ENCODE measurements at regions not wholly inside any gene's neighbourhood (a gene's known extent, or its start where the extent isn't known, plus 50 kb on each side); places are given as distances from the start of the nearest gene placed in this dataset.

- no peaks in the 10 kb centered on the region for H3K9me3 ChIP-seq (ENCODE audit: control insufficient read depth, insufficient read depth, low read depth, low read length)
- ChIA-PET POLR2A (no interaction called here), CTCF (no interaction called here)
- ATAC-seq = no peak
- TF ChIP-seq, protein P1, sequence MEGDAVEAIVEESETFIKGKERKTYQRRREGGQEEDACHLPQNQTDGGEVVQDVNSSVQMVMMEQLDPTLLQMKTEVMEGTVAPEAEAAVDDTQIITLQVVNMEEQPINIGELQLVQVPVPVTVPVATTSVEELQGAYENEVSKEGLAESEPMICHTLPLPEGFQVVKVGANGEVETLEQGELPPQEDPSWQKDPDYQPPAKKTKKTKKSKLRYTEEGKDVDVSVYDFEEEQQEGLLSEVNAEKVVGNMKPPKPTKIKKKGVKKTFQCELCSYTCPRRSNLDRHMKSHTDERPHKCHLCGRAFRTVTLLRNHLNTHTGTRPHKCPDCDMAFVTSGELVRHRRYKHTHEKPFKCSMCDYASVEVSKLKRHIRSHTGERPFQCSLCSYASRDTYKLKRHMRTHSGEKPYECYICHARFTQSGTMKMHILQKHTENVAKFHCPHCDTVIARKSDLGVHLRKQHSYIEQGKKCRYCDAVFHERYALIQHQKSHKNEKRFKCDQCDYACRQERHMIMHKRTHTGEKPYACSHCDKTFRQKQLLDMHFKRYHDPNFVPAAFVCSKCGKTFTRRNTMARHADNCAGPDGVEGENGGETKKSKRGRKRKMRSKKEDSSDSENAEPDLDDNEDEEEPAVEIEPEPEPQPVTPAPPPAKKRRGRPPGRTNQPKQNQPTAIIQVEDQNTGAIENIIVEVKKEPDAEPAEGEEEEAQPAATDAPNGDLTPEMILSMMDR (IDR thresholded peaks at IDR 0.05) = no peak
- no peak for TF ChIP-seq POLR2AphosphoS5 (IDR thresholded peaks at IDR 0.05; ENCODE audit: low read depth, low read length)
- TF ChIP-seq SIN3A (IDR thresholded peaks at IDR 0.05; ENCODE audit: borderline replicate concordance, insufficient read depth, low read depth, low read length) = no peak
- no peak for TF ChIP-seq TCF7L2 (IDR thresholded peaks at IDR 0.05; ENCODE audit: low read depth, low read length)
- TF ChIP-seq, protein P2, sequence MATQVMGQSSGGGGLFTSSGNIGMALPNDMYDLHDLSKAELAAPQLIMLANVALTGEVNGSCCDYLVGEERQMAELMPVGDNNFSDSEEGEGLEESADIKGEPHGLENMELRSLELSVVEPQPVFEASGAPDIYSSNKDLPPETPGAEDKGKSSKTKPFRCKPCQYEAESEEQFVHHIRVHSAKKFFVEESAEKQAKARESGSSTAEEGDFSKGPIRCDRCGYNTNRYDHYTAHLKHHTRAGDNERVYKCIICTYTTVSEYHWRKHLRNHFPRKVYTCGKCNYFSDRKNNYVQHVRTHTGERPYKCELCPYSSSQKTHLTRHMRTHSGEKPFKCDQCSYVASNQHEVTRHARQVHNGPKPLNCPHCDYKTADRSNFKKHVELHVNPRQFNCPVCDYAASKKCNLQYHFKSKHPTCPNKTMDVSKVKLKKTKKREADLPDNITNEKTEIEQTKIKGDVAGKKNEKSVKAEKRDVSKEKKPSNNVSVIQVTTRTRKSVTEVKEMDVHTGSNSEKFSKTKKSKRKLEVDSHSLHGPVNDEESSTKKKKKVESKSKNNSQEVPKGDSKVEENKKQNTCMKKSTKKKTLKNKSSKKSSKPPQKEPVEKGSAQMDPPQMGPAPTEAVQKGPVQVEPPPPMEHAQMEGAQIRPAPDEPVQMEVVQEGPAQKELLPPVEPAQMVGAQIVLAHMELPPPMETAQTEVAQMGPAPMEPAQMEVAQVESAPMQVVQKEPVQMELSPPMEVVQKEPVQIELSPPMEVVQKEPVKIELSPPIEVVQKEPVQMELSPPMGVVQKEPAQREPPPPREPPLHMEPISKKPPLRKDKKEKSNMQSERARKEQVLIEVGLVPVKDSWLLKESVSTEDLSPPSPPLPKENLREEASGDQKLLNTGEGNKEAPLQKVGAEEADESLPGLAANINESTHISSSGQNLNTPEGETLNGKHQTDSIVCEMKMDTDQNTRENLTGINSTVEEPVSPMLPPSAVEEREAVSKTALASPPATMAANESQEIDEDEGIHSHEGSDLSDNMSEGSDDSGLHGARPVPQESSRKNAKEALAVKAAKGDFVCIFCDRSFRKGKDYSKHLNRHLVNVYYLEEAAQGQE (IDR thresholded peaks at IDR 0.05; ENCODE audit: insufficient read depth in 1 of 2, low read depth in 2 of 2, low read length in 1 of 2) = no peak
- no peaks in the 10 kb centered on the region for H3K4me1 ChIP-seq (ENCODE audit: control insufficient read depth, insufficient read depth, low read length)
- no peak overlapping the region for H3K27ac ChIP-seq (ENCODE audit: low read length)
- DNase-seq (ENCODE audit: low read depth, low spot score) = no peak
- no peak overlapping the region for H3K4me3 ChIP-seq (ENCODE audit: low read depth in 2 of 2, low read length in 2 of 2)
- intact Hi-C loops (cut with micrococcal nuclease; ENCODE audit: unreplicated experiment) = no loop called here
- BruUV-seq (replicated peaks) = no TSS peak
- H3K36me3 ChIP-seq (ENCODE audit: control insufficient read depth, insufficient read depth, low read length) = no peaks in the 10 kb centered on the region
- H3K27me3 ChIP-seq (ENCODE audit: control insufficient read depth, insufficient read depth, low read length) = no peaks in the 10 kb centered on the region
- in situ Hi-C loops (cut with HindIII; ENCODE audit: low pct_unique_long_range_greater_than_20kb, low sequenced_read_pairs) = no loop called here
Measured at GRCh38 chr5:143748516-143748915, 63.4 kb upstream of the HMHB1 start.

DNA sequence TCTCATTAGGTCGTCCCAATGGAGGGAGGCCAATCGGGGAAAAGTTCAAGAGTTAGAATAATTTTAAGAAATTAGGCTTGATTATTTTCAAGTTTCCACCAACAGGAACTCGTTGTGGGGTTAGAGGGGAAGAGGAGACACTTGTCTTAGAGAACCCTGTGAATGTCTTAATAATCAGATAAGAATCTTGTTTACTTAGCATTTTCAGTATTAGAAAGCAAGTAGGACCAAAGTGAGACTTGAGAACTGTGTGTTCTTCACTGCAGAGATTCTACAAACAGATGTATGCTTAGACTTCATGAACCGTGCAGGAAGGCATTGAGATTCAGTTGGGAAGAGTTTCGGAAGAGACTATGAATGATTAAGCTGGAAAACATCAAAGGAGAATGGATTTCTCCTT lies 69.0 kb upstream of the HMHB1 start:
- Histone ChIP-seq H3K27ac (ENCODE audit: low read length) (no peak overlapping the region), H3K9me3 (ENCODE audit: control insufficient read depth, insufficient read depth, low read depth, low read length) (no peaks in the 10 kb centered on the region), H3K27me3 (ENCODE audit: control insufficient read depth, insufficient read depth, low read length) (no peaks in the 10 kb centered on the region), H3K4me1 (ENCODE audit: control insufficient read depth, insufficient read depth, low read length) (no peaks in the 10 kb centered on the region), H3K4me3 (ENCODE audit: low read depth in 2 of 2, low read length in 2 of 2) (no peak overlapping the region), H3K36me3 (ENCODE audit: control insufficient read depth, insufficient read depth, low read length) (no peaks in the 10 kb centered on the region)
- ATAC-seq = no peak
- POLR2A ChIA-PET = no interaction called here
- CTCF ChIA-PET = no interaction called here
- in situ Hi-C loops (cut with HindIII; ENCODE audit: low pct_unique_long_range_greater_than_20kb, low sequenced_read_pairs) = no loop called here
- TF ChIP-seq, protein P1 (IDR thresholded peaks at IDR 0.05) = no peak
- TF ChIP-seq, protein P2 (IDR thresholded peaks at IDR 0.05; ENCODE audit: insufficient read depth in 1 of 2, low read depth in 2 of 2, low read length in 1 of 2) = no peak
- TF ChIP-seq TCF7L2 (IDR thresholded peaks at IDR 0.05; ENCODE audit: low read depth, low read length) (no peak), POLR2AphosphoS5 (IDR thresholded peaks at IDR 0.05; ENCODE audit: low read depth, low read length) (no peak)
- no TSS peak for BruUV-seq (replicated peaks)
- DNase-seq (ENCODE audit: low read depth, low spot score) = no peak
- intact Hi-C loops (cut with micrococcal nuclease; ENCODE audit: unreplicated experiment) = no loop called here
